Vagina (tissue), 2 donors: ENCODE measurements at regions not wholly inside any gene's neighbourhood (a gene's known extent, or its start where the extent isn't known, plus 50 kb on each side); places are given as distances from the start of the nearest gene placed in this dataset.

Source experiments
- DNase-seq, 2 donors: peaks; one replicate each; pipeline ENCODE4 v3.0.0-alpha.2; 2017; ENCODE audit errors: extremely low spot score in 2 of 2
- H3K27ac ChIP-seq: fragments of 200-600 bp; sonication (generic); one replicate; pipeline ENCODE4 v1.5.1; 2019
- H3K27me3 ChIP-seq: fragments of 200-600 bp; sonication (generic); one replicate; pipeline ENCODE4 v1.5.1; 2019
- H3K36me3 ChIP-seq, 2 donors: fragments of 200-600 bp; sonication (generic); one replicate each; pipeline ENCODE4 v1.5.1; 2017 to 2019
- H3K4me1 ChIP-seq: fragments of 200-600 bp; sonication (generic); one replicate; pipeline ENCODE4 v1.5.1; 2019
- H3K4me3 ChIP-seq, 2 donors: fragments of 200-600 bp; sonication (generic); 1 replicate in 1 of 2; 2 replicates in 1 of 2; pipeline ENCODE4 v1.5.1; 2016 to 2019
- H3K9me3 ChIP-seq: fragments of 200-600 bp; sonication (generic); one replicate; pipeline ENCODE4 v1.5.1; 2019
- CTCF ChIP-seq, 3 experiments: fragments of 450-650 bp in 2 of 3; fragments of 200-600 bp in 1 of 3; sonication (generic) in 1 of 3; IDR thresholded peaks; one replicate each; pipeline ENCODE4 v1.5.1; 2017 to 2019; ENCODE audit warnings: antibody characterized with exemption in 3 of 3, mild to moderate bottlenecking in 2 of 3, moderate library complexity in 2 of 3
- POLR2A ChIP-seq, 2 donors: fragments of 450-650 bp; IDR thresholded peaks; one replicate each; pipeline ENCODE4 v1.6.1; 2017; ENCODE audit warnings: antibody characterized with exemption in 2 of 2, mild to moderate bottlenecking in 2 of 2, moderate library complexity in 2 of 2
- POLR2AphosphoS5 ChIP-seq, 2 donors: sonication (generic); formaldehyde crosslinking; IDR thresholded peaks; one replicate each; pipeline ENCODE4 v1.9.0; 2017; ENCODE audit warnings: antibody characterized with exemption in 2 of 2, mild to moderate bottlenecking in 2 of 2, low read depth in 1 of 2; ENCODE audit not compliant: insufficient read depth in 1 of 2
- intact Hi-C: fragments of 100-400 bp; cut with DNase I; formaldehyde crosslinking; loops from one replicate; pipeline ENCODE4 v1.15.1; 2023

GRCh38 chr4:147349193-147349592, 131.7 kb upstream of the EDNRA start:
- no peak for DNase-seq
- Histone ChIP-seq H3K4me3 (no peak overlapping the region), H3K4me1 (peaks cover 8% of the 10 kb centered on the region), H3K9me3 (no peaks in the 10 kb centered on the region), H3K27ac (no peak overlapping the region), H3K36me3 (no peaks in the 10 kb centered on the region), H3K27me3 (no peaks in the 10 kb centered on the region)
- TF ChIP-seq POLR2AphosphoS5 (IDR thresholded peaks at IDR 0.05; ENCODE audit: insufficient read depth in 1 of 2, low read depth in 1 of 2) (no peak), CTCF (IDR thresholded peaks at IDR 0.05) (no peak), POLR2A (IDR thresholded peaks at IDR 0.05) (no peak)
- intact Hi-C loops, result no loop called here

GRCh38 chr4:147351083-147351787, 129.7 kb upstream of the EDNRA start:
- Histone ChIP-seq H3K27me3 (no peaks in the 10 kb centered on the region), H3K27ac (no peak overlapping the region), H3K36me3 (no peaks in the 10 kb centered on the region), H3K4me1 (peaks cover 8% of the 10 kb centered on the region), H3K9me3 (no peaks in the 10 kb centered on the region), H3K4me3 (no peak overlapping the region)
- no peak for TF ChIP-seq CTCF (IDR thresholded peaks at IDR 0.05)
- TF ChIP-seq POLR2AphosphoS5 (IDR thresholded peaks at IDR 0.05; ENCODE audit: insufficient read depth in 1 of 2, low read depth in 1 of 2), result no peak
- no peak for TF ChIP-seq POLR2A (IDR thresholded peaks at IDR 0.05)
- intact Hi-C loops, result no loop called here
- no peak for DNase-seq

GRCh38 chr4:147354237-147354636, 126.7 kb upstream of the EDNRA start:
- Histone ChIP-seq H3K27ac (no peak overlapping the region), H3K9me3 (no peaks in the 10 kb centered on the region), H3K4me1 (peaks cover 8% of the 10 kb centered on the region), H3K27me3 (no peaks in the 10 kb centered on the region), H3K4me3 (no peak overlapping the region), H3K36me3 (no peaks in the 10 kb centered on the region)
- TF ChIP-seq POLR2AphosphoS5 (IDR thresholded peaks at IDR 0.05; ENCODE audit: insufficient read depth in 1 of 2, low read depth in 1 of 2) (no peak), CTCF (IDR thresholded peaks at IDR 0.05) (no peak), POLR2A (IDR thresholded peaks at IDR 0.05) (no peak)
- DNase-seq, result no peak
- intact Hi-C loops, result no loop called here

- Histone ChIP-seq H3K36me3 (no peaks in the 10 kb centered on the region), H3K9me3 (no peaks in the 10 kb centered on the region), H3K4me3 (no peak overlapping the region), H3K27ac (no peak overlapping the region), H3K4me1 (peaks cover 8% of the 10 kb centered on the region), H3K27me3 (no peaks in the 10 kb centered on the region)
- DNase-seq, result no peak
- TF ChIP-seq POLR2A (IDR thresholded peaks at IDR 0.05) (no peak), CTCF (IDR thresholded peaks at IDR 0.05) (no peak)
- intact Hi-C loops, result no loop called here
Measured at GRCh38 chr4:147355032-147355656, 125.8 kb upstream of the EDNRA start.

GRCh38 chr4:147355847-147356246, 125.0 kb upstream of the EDNRA start:
- no peak for DNase-seq

More at GRCh38 chr4:147355847-147356246, 125.0 kb upstream of the EDNRA start:
- Histone ChIP-seq H3K4me3 (no peak overlapping the region), H3K36me3 (no peaks in the 10 kb centered on the region), H3K4me1 (peaks cover 9% of the 10 kb centered on the region), H3K27me3 (no peaks in the 10 kb centered on the region), H3K9me3 (no peaks in the 10 kb centered on the region), H3K27ac (no peak overlapping the region)
- intact Hi-C loops, result no loop called here
- TF ChIP-seq CTCF (IDR thresholded peaks at IDR 0.05) (no peak), POLR2A (IDR thresholded peaks at IDR 0.05) (no peak), POLR2AphosphoS5 (IDR thresholded peaks at IDR 0.05; ENCODE audit: insufficient read depth in 1 of 2, low read depth in 1 of 2) (no peak)
